ENCODE measurements at regions not wholly inside any gene's neighbourhood (a gene's known extent, or its start where the extent isn't known, plus 50 kb on each side); places are given as distances from the start of the nearest gene placed in this dataset.

DNA sequence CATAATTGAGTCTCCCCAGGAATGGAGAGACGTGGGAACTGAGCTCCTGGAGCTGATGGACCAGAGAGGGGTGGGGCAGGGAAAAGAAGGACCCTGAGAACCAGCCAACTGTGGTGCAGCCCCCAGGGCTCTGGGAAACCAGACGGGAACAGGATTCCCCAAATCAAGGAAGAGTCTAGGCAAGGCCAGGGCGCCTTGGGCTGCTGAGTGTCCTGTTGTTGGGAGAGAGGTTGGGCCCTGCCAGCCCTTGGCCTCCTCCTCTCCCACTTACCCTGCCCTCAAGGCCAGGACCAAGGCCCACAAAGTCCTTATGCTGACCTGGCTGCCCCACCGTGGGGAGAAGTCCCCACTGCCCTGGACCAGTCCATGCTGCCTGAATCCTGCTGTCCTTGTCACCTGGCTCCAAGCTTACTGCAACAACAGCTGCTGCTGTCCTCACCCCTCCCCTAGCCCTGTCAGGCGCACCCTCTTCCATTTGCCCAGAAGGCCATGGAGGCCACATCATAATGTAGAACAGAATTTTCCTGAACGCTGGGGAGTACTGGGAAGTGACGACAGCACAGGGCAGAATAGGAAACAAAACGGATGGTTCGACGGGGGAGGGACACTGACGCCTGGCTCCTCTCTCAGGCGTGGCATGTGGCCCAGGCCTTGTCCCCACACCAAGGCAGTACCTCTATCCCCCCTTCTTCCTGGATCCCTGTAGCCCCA is 132.9 kb upstream of the ZMIZ1 start:
- DNase-seq (ENCODE audit: low read depth in 2 of 2): no peak

DNA sequence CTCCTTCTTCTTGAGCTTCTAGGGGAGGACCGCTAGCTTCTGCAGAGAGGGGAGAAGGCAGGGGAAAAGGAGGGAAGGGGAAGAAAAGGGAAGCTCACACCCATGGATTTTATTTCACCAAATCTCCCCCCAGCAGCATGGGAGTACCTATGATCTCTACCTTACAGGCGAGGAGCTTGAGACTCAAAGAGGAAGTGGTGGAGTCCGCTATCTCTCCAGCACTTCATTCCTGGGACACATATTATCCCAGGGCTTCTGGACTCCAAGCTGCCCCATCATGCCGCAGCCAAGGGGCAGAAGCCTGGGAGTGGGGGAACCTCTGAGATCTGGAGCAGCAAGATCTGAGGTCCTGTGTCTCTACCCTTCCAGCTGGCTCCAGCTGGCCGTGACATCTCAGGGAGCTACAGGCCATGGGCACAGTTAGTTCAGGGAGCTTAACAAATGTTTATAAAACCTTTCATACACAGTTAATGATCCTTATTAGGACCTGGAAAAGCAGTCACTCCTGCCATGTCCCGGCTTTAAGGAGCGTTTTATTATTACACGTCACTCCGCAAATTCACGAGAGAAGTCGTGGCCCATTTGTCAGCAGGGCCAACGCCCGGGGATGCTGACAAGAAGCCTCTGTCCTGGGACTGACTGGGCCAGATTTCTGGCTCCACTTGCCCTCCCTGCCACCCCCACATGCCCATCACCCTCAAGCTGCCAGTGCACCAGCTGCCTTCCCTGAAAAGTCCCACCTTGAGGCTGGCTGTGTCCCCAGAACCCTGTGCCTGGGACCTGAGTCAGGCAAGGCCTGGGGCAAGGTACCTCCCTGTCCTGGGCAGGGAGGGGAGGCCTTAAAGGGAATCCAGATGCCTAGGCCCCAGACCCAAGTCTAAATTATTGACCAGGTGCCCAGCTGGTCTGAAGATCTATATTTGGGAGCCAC is 132.1 kb upstream of the ZMIZ1 start:
- no peak for DNase-seq (ENCODE audit: low read depth in 2 of 2)

DNA sequence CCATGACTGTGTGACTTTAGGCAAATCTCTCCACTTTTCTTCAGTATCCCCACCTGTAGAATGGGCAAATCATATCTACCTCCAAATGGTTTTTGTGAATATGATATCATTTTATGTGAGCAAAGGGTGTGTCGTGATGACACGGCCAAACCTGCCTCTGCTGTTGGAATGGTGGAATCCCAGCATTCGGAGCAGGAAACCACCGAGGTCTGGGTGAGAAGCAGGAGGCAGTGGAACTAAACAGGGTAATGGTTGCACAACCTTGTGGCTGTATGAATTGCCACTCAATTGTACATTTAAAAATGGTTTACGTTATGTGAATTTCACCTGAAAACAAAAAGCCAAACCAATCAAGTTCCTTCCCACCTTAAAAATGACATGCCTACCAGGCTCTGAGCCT is 131.4 kb upstream of the ZMIZ1 start:
- DNase-seq (ENCODE audit: low read depth in 2 of 2): no peak

DNA sequence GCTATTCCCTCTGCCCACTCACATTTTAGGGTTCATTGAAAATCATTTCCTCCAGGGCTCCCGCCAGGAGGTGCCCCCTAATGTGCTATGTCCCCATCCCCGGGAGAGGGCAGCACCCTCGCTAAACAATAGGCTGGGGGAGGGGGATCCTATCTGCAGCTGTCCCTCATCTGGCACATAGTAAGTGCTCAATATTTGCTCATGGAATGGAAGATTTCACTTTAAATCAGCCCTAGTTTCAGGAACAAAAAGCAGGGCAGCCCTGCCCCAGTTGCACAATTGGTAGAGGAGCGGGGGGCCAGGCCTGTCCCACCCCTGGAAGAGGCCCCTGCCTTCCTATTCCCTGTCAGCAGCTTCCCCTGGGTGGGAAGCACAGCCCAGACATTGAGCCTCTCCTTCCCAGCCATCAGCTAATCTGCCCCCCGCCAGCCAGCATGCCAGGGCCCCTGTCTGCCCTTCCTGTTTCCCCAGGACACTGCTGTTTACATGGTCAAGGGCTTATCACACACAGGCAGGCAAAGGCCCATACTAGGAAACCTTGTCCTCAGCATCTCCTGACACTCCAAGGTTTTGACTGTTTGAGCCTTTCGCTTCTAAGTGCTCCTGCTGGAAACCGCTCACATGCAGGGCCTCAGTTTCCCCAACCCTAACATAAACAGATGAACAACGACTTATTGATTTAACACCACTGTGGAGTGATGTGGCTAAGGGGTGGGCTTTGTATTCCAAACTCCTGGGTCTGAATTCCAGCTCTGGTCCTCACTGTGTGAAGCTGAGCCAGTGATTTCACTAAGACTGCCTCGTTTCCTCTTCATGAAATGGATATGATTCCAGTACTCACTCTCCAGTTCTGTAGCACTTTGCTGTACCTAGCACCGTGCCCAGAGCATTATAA is 130.7 kb upstream of the ZMIZ1 start:
- DNase-seq (ENCODE audit: low read depth in 2 of 2): no peak

DNA sequence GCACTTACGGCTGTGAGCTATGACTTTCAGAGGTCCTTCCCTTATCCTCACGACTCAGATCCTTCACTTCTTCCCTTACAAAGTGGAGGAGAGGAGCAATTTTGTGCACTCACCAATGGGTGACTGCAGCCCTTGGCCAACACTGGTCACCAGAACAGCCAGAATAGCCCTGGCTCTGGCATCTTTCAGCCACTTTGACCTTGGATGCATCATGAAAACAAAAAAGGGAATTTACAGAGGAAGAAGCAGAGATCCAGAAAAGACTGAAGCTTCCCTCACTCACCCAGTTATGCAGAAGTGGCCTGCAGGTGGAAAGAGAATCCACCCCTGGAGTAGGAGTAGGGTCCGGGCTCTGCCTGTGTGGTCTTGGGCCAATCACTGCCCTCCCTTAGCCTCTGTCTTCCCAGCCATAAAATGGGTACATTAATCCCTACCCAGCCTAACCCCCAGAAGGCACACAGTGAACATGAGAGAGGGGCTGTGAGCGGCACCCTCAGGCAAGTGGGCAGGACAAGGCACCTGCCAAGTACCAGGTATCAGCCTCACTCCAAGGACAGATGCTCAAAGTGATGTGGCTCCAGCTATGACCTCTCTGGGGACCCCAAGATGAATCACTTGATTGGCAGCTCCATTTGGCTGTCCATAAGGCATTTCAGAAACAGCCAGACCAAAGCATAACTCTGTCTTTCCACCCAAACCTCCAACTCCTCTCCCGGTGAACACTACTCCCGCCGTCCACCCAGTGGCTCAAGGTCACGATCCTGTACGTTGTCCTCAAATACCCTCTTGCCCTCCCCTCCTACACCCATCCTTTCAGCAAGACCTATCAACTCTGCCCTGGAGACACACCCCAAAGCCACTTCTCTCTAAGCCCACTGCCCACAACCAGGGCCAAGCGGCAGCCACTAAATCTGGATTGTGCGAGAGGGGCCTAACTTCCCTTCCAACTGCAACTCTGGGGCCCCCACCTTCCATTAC is 129.8 kb upstream of the ZMIZ1 start:
- DNase-seq (ENCODE audit: low read depth in 2 of 2): no peak

DNA sequence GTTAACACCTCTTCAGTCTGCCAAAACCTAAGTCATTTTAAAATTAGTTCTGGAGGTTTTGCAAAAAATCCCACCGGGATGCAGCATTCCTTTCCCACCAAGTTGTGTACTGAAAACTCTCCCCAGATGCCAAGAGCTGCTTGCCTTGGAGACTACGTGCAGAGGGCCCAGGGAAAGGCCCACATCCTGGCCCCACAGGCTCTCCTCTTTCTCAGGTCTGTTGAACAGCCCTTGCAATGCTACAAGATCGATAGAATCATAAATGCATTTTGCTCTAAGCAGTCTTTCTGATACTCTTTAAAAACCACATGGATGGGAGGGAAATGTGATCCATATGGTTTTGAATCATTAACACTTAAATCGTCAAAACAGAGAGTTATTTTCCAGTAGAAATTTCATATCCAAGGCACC is 126.7 kb upstream of the ZMIZ1 start:
- DNase-seq (ENCODE audit: low read depth in 2 of 2): no peak

DNA sequence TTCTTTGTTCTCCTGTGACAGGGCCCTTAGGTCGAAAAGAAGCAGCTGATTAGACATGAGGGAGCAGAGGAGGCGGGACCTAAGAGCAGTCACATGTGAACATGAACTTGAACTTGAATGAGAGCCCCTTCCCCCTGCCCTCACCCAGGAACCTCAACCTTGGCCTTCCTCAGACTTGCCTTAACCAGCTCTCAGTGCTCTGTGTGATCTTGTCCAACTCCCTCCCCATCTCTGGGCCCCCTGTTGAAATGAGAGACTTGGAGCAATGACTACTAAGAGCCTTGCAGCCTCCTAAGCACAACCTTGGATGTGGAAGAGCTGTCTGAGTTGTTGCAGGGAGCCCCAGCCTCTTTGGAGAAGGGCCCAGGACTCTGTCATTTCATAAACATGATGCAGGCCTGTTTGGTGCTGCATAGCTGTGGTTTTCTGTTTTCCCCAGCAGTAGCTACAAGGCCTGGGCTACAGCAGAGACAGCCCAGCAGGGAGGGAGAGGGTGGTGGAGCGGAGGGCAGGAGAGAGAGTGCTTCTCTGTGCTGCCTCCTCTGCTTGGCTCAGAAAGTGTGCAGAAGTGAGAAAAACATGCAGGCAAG is 123.9 kb upstream of the ZMIZ1 start:
- DNase-seq (ENCODE audit: low read depth in 2 of 2): no peak

DNA sequence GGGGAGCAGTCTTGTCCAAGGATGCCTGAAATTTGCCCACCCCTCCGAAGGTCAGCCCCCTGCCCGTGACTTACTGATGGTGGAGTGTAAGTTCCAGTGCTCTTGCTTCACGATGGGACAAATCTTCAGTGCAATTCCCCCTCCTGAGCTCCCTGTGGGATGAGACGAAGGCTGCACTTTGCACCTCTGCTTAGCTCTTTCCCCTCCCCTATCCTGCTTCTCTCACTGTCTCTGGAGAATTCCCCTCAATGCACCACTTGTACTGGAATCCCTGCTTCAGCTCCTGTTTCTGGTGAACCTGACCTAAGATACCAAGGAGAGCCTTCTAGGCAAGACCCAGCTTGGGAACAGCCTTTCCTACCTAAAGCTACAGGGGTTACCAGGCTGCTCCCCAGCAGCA is 122.9 kb upstream of the ZMIZ1 start:
- DNase-seq (ENCODE audit: low read depth in 2 of 2): no peak

DNA sequence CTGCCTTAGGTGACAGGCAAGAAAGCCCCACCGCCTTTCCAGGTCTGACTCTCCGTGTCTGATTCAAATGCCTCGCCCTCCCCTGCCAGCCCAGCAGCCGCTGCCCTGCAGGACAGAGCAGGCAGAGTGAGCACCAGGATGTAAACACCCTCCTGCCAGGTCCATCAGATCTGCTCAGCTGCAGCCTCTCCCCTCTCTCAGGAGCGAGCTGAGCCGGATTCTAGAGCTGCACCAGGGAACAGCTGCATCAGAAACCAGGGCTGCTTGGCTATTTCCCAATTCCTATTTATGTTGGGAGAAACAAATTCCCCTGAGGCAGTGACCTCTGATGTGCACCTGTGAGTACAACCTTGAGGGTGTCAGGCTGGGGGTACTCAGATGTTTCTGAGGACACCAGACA is 121.5 kb upstream of the ZMIZ1 start:
- no peak for DNase-seq (ENCODE audit: low read depth in 2 of 2)

DNA sequence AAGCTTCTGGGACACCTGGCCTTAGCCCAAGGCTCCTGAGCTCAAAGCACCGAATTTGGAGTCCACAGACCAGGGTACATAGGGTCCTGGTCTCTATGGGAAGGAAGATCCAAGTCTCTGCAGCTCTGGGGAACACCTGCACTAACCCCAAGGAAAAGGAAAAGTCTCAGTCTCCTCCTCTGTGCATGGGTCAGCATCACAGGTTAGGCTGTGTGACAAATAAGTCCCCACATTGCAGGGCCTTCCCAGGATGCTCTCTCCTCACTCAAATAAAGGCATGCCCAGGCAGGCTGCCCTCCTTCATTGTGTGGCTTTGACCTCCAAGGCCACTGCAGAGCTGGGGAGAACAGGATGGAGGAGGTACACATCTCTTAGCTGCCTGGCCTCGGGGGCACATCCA is 121.0 kb upstream of the ZMIZ1 start:
- DNase-seq (ENCODE audit: low read depth in 2 of 2): no peak

DNA sequence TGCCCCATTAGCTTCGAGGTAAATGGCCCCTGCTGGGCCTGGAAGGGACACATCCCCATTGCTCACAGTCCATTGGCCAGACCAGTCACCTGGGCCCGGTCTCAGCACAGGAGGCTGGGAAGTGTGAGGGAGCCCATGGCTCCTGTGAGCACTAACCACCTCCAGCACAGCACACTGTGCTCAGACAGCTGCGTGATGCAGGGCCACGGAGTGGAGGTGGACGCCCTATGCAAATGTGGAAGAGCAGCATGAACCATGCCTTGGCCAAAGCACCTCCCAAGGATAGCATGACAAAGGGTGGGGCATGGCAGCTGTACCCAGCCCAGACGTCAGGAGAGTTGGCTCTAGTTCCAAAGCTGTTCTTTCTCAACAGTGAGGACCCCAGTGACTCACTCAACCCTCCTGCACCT is 120.1 kb upstream of the ZMIZ1 start:
- DNase-seq (ENCODE audit: low read depth in 2 of 2): no peak

DNA sequence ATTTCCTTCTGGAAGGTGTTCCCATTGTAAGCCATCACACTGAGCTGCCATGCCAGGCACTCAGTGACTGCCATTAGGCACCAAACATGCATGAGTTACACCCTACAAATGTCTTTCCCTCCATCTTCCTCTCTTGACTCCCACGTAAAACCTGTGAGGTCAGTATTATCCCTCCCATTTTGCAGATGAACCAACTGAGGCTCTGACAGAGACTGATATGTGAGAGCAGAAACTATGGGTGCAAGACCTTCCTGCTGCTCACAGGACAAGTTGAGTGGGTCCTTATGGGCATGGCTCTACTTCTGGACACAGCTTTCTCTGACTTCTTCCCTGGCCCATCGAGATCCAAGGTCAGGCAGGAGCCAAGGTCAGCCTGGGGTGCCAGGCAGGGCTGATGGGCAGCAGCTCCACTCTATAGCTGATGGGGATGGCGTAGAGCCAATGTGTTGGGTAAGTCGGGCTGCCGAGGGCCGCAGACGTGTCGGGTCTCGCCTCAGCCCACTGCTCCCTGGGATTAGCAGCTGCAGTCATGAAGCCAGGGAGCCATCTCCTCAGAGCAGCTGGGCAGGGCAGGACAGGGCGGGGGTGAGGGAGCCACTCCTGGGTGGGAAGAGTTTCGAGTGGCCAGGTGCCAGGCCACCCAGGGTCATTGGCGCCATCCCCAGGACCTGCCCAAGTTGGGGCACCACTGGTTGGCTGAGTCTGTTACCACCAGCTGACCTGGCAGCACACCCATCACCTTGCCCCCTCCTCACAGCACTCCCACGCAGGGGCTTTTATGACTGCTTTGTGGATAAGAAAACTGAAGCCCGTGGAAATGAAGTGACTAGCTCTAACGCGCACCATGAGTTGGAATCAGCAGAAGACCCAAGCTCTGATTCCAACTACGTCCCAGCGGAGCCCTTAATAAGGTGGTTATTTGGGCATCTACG is 117.8 kb upstream of the ZMIZ1 start:
- no peak for DNase-seq (ENCODE audit: low read depth in 2 of 2)

DNA sequence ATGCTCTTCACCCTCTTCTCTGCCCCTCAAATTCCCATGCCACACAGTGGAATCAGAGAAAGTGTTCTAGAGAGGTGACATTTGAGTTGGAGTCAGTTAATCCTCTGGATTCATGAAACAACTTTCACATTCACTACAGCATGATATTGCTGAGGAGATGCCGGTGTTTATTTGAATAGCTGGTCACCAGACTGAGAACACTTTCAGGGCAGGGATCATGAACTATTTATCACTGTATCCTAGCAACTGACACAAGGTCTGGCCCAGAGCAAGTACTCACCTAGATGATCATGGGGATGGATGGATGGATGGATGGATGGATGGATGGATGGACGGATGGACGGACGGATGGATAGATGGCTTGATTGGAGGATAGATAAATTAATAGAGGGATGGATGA is 116.7 kb upstream of the ZMIZ1 start:
- no peak for DNase-seq (ENCODE audit: low read depth in 2 of 2)

DNA sequence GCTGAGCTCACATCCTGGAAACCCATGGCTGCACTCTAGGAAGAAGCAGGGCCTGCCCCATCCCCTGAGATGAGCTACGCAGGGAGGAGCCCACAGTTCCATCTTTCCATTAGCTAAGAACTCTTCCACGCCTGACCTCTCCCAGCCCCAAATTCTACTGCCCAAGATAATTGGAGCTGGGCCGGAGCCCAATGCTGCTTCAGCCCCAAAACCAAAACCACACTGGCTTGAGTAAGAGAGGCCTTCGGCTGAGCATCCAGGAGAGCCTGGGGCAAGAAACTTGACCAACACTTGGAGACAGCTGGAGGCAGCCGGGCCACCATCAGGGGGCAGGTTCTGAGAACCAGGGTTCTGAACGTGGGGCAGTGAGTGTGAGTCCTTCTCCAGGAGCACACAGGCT is 116.1 kb upstream of the ZMIZ1 start:
- no peak for DNase-seq (ENCODE audit: low read depth in 2 of 2)

DNA sequence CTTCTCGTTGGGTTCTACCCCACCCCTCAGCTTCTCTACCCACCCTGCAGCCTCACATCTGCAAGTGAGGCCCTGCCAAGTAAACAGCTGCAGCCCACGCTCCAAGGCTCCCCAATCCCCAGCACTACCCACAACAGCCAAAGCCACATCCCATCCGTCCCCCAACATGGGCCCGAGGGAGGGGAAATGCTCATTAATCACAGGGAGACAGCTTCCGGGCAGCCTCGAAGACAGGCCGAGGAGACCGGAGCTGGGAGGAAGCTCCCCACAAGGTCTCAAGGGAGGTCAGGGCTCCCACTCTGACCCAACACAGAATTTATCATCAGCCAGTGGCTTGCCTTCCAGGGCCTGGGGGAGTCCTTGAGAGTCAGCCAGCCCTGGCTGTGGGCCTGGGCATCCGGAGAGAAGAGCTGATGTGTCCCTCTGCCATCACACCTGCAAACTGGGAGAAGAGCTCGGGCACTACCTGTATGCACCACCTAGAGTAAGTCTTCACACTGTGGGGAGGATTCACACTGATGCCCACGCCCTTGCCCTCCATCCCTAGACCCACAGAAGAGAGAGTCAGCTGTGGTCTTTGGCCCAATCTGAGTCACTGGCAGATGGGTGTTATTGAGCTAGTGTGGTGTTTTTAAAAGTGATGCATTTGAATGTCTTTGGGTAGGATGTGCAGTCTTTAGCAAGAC is 115.5 kb upstream of the ZMIZ1 start:
- DNase-seq (ENCODE audit: low read depth in 2 of 2): no peak

DNA sequence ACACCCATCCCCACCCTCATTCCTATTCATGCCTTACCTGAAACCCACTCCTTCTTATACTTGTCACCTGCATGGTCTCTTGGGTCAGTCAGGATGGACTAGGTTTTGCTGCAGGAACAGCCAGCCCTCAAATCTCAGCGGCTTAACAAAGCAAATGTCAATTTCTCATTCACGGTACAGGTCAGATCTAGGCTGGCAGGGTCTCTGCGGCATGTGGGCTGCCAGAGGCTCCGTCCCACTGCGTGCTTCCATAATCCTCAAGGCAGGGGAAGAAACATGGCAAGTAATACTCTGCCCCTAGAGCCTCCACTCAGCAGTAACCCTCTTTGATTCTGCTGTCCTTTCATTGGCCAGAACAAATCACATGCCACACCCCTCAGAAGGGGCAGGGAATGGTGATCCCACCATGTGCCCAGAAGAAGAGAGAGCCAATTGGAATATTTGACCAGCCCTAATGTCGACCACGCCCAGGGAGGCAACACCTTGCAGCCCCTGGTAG is 114.9 kb upstream of the ZMIZ1 start:
- DNase-seq (ENCODE audit: low read depth in 2 of 2): no peak

DNA sequence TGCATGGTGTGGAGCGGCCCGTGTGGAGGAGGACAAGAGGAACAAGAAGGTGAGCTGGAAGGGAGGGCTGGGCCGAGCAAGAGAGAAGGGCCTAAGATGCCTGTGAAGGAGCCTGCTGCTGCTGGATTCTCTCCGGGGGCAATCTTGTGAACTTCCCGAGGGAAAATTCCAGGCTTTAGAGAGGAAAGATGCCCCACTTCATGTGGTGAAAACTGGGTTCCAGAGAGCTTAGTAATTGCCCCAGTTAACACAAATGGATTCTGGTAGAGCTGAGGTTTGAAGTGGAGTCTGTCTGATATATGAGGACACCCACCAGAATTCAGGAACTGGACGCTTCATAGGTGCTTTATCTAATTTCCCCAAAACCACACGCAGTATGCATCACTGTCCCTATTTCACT is 114.1 kb upstream of the ZMIZ1 start:
- no peak for DNase-seq (ENCODE audit: low read depth in 2 of 2)

DNA sequence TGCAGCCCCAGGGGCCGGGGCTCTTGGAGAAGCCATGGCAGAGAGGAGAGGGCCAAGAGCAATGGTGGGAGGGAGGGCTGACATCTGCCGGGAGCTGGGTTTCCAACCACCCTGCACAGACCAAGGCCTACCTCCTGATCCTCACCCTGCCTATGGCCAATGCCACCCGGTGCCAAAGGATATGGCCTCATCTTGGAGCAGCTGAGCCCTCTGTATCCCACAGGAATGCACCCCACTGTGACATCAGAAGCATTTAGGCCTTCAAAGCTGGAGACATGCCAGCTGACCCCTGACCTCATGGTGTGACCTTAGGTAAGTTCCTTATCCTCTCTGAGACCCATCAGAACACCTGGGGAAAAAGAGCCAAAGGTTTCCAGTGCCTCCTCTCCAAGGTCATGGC is 113.6 kb upstream of the ZMIZ1 start:
- DNase-seq (ENCODE audit: low read depth in 2 of 2): no peak

DNA sequence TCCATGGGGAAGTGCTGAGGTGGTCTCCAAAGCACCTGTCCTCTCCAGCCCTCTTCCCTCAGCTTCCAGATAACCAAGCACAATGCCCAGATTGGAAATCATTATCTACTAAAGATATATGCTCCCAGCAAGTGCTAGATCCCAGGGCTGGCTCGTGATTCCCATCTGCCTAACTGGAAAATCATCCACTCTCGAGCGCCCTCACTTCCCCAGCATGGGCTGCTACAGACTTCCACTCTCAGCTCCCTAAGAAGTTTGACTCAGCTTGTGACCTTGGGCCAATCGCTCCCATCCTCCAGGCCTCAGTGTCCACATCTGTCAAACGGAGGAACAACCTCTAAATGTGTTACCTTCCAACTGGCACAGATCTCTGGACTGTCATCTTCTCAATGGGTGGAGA is 112.4 kb upstream of the ZMIZ1 start:
- DNase-seq (ENCODE audit: low read depth in 2 of 2): no peak

All from stimulated activated CD8-positive, alpha-beta memory T cell treated with anti-CD3 and anti-CD28 coated beads, Interleukin-2, amount 100 ng/mL, for 1 hour (primary cell).